Nephron progenitor cell (in vitro differentiated cells): ENCODE measurements at regions not wholly inside any gene's neighbourhood (a gene's known extent, or its start where the extent isn't known, plus 50 kb on each side); places are given as distances from the start of the nearest gene placed in this dataset.

Experiments used
- DNase-seq: peaks from one replicate; pipeline ENCODE4 v3.0.0; 2021
- H3K27ac Mint-ChIP-seq: 2 replicates; pipeline ENCODE4 v1.8.0; 2021; ENCODE audit warnings: mild to moderate bottlenecking, moderate library complexity, mixed read lengths
- H3K27me3 Mint-ChIP-seq: 2 replicates; pipeline ENCODE4 v1.8.0; 2021; ENCODE audit warnings: mild to moderate bottlenecking, low read depth, mixed read lengths; ENCODE audit not compliant: poor library complexity
- H3K36me3 Mint-ChIP-seq: 2 replicates; pipeline ENCODE4 v1.8.0; 2021; ENCODE audit warnings: low read depth, mixed read lengths
- H3K4me1 Mint-ChIP-seq: 2 replicates; pipeline ENCODE4 v1.8.0; 2021; ENCODE audit warnings: mixed read lengths
- H3K4me3 Mint-ChIP-seq: 2 replicates; pipeline ENCODE4 v1.8.0; 2021; ENCODE audit warnings: mild to moderate bottlenecking, moderate library complexity, mixed read lengths
- H3K9me3 Mint-ChIP-seq: 2 replicates; pipeline ENCODE4 v1.8.0; 2021; ENCODE audit warnings: mild to moderate bottlenecking, moderate library complexity, mixed read lengths
- CTCF ChIP-seq: fragments of 200-600 bp; sonication (generic); IDR thresholded peaks from 2 replicates; pipeline ENCODE4 v1.5.0; 2021; ENCODE audit warnings: antibody characterized with exemption

GRCh38 chr1:63148825-63149645, 173.3 kb upstream of the FOXD3 start:
- Mint-ChIP-seq H3K36me3 (no peaks in the 10 kb centered on the region), H3K9me3 (no peaks in the 10 kb centered on the region), H3K4me3 (no peak overlapping the region), H3K27me3 (peaks cover 9% of the 10 kb centered on the region), H3K4me1 (no peaks in the 10 kb centered on the region), H3K27ac (no peak overlapping the region)
- DNase-seq: peak; percentile 49
- peak; percentile 66 for TF ChIP-seq CTCF

DNA sequence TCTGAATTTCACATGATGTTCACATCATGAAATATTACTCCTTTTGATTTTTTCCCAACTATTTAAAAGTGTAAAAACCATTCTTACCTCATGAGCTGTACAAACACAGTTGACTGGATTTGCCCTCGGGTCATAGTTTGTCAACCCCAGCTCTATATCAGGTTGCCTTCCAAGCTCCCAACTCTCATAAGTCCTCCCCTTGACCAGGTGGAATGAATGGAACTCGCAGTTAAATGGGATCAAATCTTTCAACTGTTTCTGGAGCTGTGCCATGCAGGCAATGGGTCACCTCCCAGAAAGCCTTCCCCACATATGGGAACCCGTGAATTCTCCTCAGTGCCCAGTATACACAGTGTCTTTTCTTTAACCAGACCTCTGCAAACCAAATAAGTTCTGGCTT, 169.8 kb upstream of the FOXD3 start:
- Mint-ChIP-seq H3K27me3 (peaks cover 14% of the 10 kb centered on the region), H3K36me3 (no peaks in the 10 kb centered on the region), H3K27ac (no peak overlapping the region), H3K9me3 (no peaks in the 10 kb centered on the region), H3K4me3 (no peak overlapping the region), H3K4me1 (no peaks in the 10 kb centered on the region)
- TF ChIP-seq CTCF: no peak
- DNase-seq: no peak

DNA sequence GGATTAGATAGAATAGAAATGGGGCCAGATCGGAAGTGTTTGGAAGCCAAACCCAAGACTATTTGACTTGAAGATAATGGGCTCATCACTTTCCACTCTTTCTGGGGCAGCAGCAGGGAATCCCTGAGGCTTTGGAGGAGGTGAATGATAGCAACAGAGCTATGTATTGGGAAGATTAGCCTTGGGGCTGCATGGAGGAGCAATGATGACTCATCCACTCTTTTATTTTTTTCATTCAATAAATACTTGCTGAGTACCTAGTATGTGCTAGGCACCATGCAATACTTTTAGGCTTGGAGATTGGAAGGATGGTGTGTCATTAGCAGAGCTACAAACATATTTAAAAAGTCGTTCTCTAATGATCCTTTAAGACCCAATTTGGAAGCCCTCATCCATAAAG, 166.9 kb upstream of the FOXD3 start:
- H3K27me3 Mint-ChIP-seq: peaks cover 11% of the 10 kb centered on the region
- H3K27ac Mint-ChIP-seq: no peak overlapping the region
- no peaks in the 10 kb centered on the region for H3K4me1 Mint-ChIP-seq
- no peak for TF ChIP-seq CTCF
- no peaks in the 10 kb centered on the region for H3K9me3 Mint-ChIP-seq
- H3K36me3 Mint-ChIP-seq: no peaks in the 10 kb centered on the region
- DNase-seq: no peak
- H3K4me3 Mint-ChIP-seq: no peak overlapping the region

GRCh38 chr1:63157085-63157484, 165.3 kb upstream of the FOXD3 start:
- no peaks in the 10 kb centered on the region for H3K36me3 Mint-ChIP-seq
- no peak for DNase-seq
- H3K27me3 Mint-ChIP-seq: peaks cover 11% of the 10 kb centered on the region
- H3K9me3 Mint-ChIP-seq: no peaks in the 10 kb centered on the region
- no peaks in the 10 kb centered on the region for H3K4me1 Mint-ChIP-seq
- TF ChIP-seq CTCF: no peak
- no peak overlapping the region for H3K4me3 Mint-ChIP-seq
- H3K27ac Mint-ChIP-seq: no peak overlapping the region

GRCh38 chr1:63169057-63169456, 153.3 kb upstream of the FOXD3 start:
- Mint-ChIP-seq H3K27ac (no peak overlapping the region), H3K4me1 (no peaks in the 10 kb centered on the region), H3K9me3 (no peaks in the 10 kb centered on the region), H3K36me3 (no peaks in the 10 kb centered on the region), H3K4me3 (no peak overlapping the region), H3K27me3 (no peaks in the 10 kb centered on the region)
- TF ChIP-seq CTCF: no peak
- DNase-seq: no peak

DNA sequence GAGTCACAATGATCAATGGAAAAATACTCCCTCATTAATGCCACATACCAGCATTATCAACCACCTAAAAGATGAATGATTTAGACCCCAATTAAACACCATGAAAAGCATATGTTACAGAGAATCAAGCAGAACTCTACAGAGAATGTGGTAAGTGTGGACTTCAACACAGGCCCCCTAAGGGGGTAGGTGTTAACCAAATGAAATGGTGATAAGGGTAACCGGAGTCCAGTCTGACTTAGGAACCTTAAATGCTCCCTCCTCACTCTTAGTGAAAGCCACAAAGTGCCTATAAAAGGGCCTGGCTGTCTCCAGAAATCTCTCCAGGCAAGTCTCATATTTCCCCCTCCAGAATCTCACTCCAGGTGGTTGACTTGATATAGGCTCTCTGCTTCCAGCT, 149.2 kb upstream of the FOXD3 start:
- no peak for DNase-seq
- no peak overlapping the region for H3K4me3 Mint-ChIP-seq
- peaks cover 5% of the 10 kb centered on the region for H3K27me3 Mint-ChIP-seq
- no peak for TF ChIP-seq CTCF
- H3K36me3 Mint-ChIP-seq: no peaks in the 10 kb centered on the region
- H3K9me3 Mint-ChIP-seq: peaks cover 18% of the 10 kb centered on the region
- no peaks in the 10 kb centered on the region for H3K4me1 Mint-ChIP-seq
- H3K27ac Mint-ChIP-seq: no peak overlapping the region
